BE2C (cell line): ENCODE measurements at regions not wholly inside any gene's neighbourhood (a gene's known extent, or its start where the extent isn't known, plus 50 kb on each side); places are given as distances from the start of the nearest gene placed in this dataset.

Experiments
- DNase-seq: peaks from one replicate; pipeline ENCODE4 v3.0.0-alpha.2; 2020
- H3K27me3 ChIP-seq: fragments of 250-450 bp; sonication (Bioruptor Pico); 2 replicates; pipeline ENCODE4 v1.5.1; 2020; ENCODE audit warnings: mild to moderate bottlenecking
- H3K36me3 ChIP-seq: fragments of 250-450 bp; sonication (Bioruptor Pico); 2 replicates; pipeline ENCODE4 v1.5.1; 2020; ENCODE audit warnings: mild to moderate bottlenecking
- H3K4me1 ChIP-seq: fragments of 250-450 bp; sonication (Bioruptor Pico); 2 replicates; pipeline ENCODE4 v1.5.1; 2020
- H3K4me3 ChIP-seq: 2 replicates; pipeline ENCODE4 v1.5.1; 2011; ENCODE audit warnings: low read depth, low read length
- H3K9me3 ChIP-seq: fragments of 250-450 bp; sonication (Bioruptor Pico); 2 replicates; pipeline ENCODE4 v1.5.1; 2020
- TF ChIP-seq, protein P1 (sequence below): IDR thresholded peaks from 2 replicates; pipeline ENCODE4 v1.5.1; 2012; ENCODE audit warnings: mild to moderate bottlenecking, low read depth, low read length

DNA sequence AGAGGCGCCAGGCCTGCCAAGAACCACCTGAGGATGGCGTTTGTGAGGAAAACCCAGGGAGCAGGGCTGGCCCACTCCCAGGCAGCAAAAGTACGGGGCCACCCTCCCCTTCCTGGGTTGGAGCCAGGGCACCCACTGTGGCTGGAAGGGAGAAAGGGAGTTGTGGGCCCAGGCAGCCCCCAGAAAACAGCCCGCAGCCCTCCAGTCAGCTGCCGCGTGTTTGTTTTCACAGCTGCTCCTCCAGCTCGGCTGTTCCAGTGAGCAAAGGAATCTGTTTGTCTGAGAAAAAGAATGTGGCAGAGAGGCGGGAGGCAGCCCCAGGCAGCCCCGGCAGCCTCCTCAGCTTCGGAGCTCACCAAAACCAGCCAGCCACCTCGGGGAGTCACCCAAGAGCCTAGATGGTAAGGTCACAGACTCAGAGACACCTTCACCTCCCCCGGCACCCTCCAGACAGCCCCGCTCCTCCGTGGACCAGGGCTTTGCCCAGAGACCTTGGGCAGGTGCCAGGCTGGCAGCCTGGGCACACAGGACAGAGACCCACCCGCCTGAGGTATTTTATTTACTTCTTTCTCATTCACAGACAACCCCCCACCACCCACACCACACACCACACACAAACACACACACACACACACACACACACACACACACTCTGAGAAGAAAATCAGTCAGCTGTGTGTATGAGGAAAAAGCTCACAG, 338.1 kb downstream of the BCOR start:
- H3K36me3 ChIP-seq = no peaks in the 10 kb centered on the region
- peaks cover 11% of the 10 kb centered on the region for H3K4me1 ChIP-seq
- TF ChIP-seq, protein P1, sequence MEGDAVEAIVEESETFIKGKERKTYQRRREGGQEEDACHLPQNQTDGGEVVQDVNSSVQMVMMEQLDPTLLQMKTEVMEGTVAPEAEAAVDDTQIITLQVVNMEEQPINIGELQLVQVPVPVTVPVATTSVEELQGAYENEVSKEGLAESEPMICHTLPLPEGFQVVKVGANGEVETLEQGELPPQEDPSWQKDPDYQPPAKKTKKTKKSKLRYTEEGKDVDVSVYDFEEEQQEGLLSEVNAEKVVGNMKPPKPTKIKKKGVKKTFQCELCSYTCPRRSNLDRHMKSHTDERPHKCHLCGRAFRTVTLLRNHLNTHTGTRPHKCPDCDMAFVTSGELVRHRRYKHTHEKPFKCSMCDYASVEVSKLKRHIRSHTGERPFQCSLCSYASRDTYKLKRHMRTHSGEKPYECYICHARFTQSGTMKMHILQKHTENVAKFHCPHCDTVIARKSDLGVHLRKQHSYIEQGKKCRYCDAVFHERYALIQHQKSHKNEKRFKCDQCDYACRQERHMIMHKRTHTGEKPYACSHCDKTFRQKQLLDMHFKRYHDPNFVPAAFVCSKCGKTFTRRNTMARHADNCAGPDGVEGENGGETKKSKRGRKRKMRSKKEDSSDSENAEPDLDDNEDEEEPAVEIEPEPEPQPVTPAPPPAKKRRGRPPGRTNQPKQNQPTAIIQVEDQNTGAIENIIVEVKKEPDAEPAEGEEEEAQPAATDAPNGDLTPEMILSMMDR = no peak
- no peak overlapping the region for H3K4me3 ChIP-seq
- DNase-seq = no peak
- H3K27me3 ChIP-seq = no peaks in the 10 kb centered on the region
- no peaks in the 10 kb centered on the region for H3K9me3 ChIP-seq

DNA sequence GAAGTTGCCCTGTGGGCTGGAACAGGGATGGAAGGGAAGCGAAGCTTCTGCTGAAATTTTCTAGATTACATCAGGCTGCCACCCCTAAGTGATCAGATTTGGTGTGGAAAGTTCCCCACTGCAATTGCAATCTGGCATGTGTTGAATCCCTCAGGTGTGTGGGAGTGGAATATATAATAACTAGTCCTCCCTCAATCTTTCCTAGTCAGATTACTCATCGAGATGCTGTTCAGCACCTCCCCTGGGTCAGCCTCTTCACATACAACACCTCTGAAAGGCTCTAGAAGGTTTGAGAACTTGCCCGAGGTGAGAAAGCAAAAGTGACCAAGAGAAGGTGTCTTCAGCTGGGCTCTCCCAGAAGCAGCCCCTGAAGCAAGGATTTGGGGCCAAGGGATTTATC, 336.8 kb downstream of the BCOR start:
- Histone ChIP-seq H3K4me3 (no peak overlapping the region), H3K9me3 (no peaks in the 10 kb centered on the region), H3K27me3 (no peaks in the 10 kb centered on the region), H3K36me3 (no peaks in the 10 kb centered on the region), H3K4me1 (peaks cover 2% of the 10 kb centered on the region)
- DNase-seq = no peak
- TF ChIP-seq, protein P1 = no peak

DNA sequence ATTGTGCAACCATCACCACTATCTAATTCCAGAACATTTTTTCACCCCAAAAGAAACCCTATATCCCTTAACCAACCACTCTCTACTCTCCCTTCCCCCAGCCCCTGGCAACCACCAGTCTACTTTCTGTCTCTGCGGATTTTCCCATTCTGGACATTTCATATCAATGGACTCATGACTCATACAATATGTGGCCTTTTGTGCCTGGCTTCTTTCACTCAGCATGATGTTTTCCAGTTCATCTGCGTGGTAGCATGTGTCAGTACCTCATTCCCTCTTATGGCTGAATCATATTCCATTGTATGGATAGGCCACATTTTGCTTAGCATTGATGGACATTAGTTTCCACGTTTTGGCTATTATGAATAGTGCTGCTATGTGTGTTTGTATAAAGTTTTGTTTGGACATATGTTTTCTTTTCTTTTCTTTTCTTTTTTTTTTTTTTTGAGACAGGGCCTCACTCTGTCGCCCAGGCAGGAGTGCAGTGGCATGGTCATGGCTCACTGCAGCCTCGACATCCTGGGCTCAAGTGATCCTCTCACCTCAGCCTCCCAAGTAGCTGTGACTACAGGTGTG, 335.4 kb downstream of the BCOR start:
- H3K4me1 ChIP-seq = no peaks in the 10 kb centered on the region
- no peaks in the 10 kb centered on the region for H3K27me3 ChIP-seq
- no peaks in the 10 kb centered on the region for H3K9me3 ChIP-seq
- no peak overlapping the region for H3K4me3 ChIP-seq
- peak; percentile 36 for DNase-seq
- TF ChIP-seq, protein P1 = no peak
- H3K36me3 ChIP-seq = no peaks in the 10 kb centered on the region

- TF ChIP-seq, protein P1 = no peak
- H3K27me3 ChIP-seq = no peaks in the 10 kb centered on the region
- no peaks in the 10 kb centered on the region for H3K4me1 ChIP-seq
- no peaks in the 10 kb centered on the region for H3K36me3 ChIP-seq
- no peaks in the 10 kb centered on the region for H3K9me3 ChIP-seq
- H3K4me3 ChIP-seq = no peak overlapping the region
- no peak for DNase-seq
Observed at GRCh38 chrX:39764441-39764914, 333.3 kb downstream of the BCOR start.

DNA sequence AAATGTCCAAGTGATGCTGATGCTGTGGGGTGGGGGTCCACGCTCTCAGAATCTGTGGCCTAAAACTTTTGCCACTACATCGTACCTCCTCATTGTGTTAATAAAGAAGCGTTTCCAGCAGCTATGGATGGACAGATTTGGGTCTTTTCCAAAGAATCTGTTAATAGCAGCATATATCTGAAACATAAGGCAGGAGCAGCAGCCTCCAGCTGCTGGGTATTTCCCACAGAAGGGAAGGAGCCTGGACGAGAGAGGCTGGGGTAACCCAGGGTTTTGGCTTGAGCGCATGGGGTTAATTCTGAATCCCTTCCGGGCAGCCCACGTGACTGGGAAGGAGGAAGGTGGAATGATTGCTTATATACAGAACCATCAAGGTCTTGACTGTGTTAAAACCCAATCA, 332.4 kb downstream of the BCOR start:
- TF ChIP-seq, protein P1 = no peak
- H3K4me1 ChIP-seq = no peaks in the 10 kb centered on the region
- H3K9me3 ChIP-seq = no peaks in the 10 kb centered on the region
- no peak for DNase-seq
- H3K4me3 ChIP-seq = no peak overlapping the region
- H3K36me3 ChIP-seq = no peaks in the 10 kb centered on the region
- no peaks in the 10 kb centered on the region for H3K27me3 ChIP-seq

DNA sequence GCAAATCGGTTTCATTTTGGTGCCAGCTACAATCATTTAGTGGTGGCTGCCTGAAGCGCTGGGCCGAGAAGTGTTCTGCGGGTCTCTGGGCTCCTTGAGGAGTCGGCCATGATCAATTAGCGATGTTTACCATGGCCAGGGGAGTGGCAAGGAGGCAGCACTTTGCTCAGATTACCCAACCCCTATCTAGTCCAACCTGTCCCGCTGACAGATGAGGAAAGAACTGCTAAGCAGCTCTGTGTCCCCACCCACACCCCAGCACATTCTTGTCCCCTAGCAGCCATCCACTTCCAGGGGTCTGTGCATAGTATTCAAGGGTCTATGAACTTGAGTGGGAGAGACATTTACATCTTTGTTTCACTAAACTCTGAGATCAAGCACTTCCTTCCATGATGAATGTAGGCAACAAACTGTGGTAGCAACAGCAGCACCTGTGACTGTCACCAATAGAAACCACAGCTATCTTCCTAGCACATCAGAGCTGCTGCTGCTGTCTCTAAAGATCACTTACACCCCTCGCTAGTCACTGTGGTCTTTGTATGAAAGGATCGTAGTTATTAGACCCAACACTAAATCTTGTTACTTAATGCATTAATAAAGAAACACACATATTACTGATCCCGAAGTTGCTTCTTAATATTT, 331.6 kb downstream of the BCOR start:
- H3K36me3 ChIP-seq = no peaks in the 10 kb centered on the region
- no peak for DNase-seq
- no peaks in the 10 kb centered on the region for H3K4me1 ChIP-seq
- no peaks in the 10 kb centered on the region for H3K9me3 ChIP-seq
- TF ChIP-seq, protein P1 = no peak
- no peaks in the 10 kb centered on the region for H3K27me3 ChIP-seq
- H3K4me3 ChIP-seq = no peak overlapping the region
